ENCODE measurements at regions not wholly inside any gene's neighbourhood (a gene's known extent, or its start where the extent isn't known, plus 50 kb on each side); places are given as distances from the start of the nearest gene placed in this dataset.
"Not testable (repeated sequence)": the region's sequence is repeated elsewhere in the genome, so short reads cannot be mapped to it uniquely, and the experiment has no call there.

DNA sequence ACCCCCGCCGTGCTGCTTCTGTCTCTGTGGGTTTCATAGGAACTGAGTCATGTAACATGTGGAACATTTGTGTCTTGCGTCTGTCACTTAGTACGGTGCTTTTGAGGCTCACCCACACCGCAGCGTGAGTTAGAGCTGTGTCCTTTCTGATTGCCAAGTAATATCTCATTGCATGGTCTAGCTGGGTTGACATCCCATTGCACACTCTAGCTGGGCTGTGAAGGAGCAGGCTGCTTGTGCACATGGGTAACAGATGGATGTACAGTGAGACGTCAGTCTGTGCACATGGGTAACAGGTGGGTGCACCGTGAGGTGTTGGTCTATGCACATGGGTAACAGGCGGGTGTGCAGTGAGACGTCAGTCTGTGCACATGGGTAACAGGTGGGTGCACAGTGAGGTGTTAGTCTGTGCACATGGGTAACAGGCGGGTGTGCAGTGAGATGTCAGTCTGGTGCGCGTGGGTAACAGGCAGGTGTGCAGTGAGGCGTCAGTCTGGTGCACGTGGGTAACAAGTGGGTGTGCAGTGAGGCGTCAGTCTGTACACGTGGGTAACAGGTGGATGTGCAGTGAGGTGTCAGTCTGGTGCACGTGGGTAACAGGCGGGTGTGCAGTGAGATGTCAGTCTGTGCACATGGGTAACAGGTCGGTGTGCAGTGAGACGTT is 58.5 kb upstream of the METTL9 start:
- H3K4me3 ChIP-seq (ENCODE audit: low read depth in 1 of 2, low read length in 1 of 2); H3K9me3 ChIP-seq; H3K27ac ChIP-seq; H3K36me3 ChIP-seq; H3K27me3 ChIP-seq: not testable (repeated sequence)
- peaks cover 10 to 12% of the 10 kb centered on the region in 2 experiments for H3K4me1 ChIP-seq (ENCODE audit: control insufficient read depth in 1 of 2, insufficient read depth in 1 of 2, low read depth in 1 of 2, low read length in 1 of 2)

DNA sequence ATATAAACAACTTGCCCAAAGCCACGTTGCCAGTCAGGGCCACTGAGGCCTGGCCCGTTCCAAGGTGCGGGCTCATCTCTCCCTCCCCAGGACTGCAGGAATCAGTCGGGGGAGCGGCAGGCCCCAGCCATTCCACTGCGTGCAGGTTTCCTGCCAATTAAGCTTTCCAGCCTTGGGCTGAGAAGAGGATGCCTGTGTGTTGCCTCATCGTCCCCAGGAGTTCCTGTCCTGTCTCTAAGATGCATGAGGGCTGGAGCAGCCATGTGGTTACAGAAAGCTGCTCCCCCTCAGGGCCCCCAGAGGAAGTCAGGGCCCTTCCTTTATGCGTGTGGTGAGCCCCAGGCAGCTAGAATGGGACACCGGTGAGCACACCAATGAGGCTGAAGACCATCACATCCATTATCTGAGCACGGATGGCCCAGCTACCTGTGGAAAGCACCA is 57.7 kb upstream of the METTL9 start:
- not testable (repeated sequence) for H3K27me3 ChIP-seq; H3K36me3 ChIP-seq; H3K9me3 ChIP-seq; H3K27ac ChIP-seq; H3K4me3 ChIP-seq (ENCODE audit: low read depth in 1 of 2, low read length in 1 of 2)
- H3K4me1 ChIP-seq (ENCODE audit: control insufficient read depth in 1 of 2, insufficient read depth in 1 of 2, low read depth in 1 of 2, low read length in 1 of 2): peaks cover 10 to 12% of the 10 kb centered on the region in 2 experiments

DNA sequence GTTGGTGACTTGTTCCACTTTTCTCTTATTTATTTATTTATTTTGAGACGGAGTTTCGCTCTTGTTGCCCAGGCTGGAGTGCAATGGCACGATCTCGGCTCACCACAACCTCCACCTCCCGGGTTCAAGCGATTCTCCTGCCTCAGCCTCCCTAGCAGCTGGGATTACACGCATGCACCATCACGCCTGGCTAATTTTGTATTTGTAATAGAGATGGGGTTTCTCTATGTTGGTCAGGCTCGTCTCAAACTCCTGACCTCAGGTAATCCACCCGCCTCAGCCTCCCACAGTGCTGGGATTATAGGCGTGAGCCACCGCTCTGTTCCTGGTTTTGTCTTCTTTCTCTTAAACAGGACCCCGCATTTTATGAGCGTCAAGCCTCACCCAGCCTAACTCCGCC is 57.3 kb upstream of the METTL9 start:
- not testable (repeated sequence) for H3K36me3 ChIP-seq; H3K4me3 ChIP-seq (ENCODE audit: low read depth in 1 of 2, low read length in 1 of 2); H3K27ac ChIP-seq; H3K9me3 ChIP-seq; H3K27me3 ChIP-seq
- peaks cover 10 to 12% of the 10 kb centered on the region in 2 experiments for H3K4me1 ChIP-seq (ENCODE audit: control insufficient read depth in 1 of 2, insufficient read depth in 1 of 2, low read depth in 1 of 2, low read length in 1 of 2)

DNA sequence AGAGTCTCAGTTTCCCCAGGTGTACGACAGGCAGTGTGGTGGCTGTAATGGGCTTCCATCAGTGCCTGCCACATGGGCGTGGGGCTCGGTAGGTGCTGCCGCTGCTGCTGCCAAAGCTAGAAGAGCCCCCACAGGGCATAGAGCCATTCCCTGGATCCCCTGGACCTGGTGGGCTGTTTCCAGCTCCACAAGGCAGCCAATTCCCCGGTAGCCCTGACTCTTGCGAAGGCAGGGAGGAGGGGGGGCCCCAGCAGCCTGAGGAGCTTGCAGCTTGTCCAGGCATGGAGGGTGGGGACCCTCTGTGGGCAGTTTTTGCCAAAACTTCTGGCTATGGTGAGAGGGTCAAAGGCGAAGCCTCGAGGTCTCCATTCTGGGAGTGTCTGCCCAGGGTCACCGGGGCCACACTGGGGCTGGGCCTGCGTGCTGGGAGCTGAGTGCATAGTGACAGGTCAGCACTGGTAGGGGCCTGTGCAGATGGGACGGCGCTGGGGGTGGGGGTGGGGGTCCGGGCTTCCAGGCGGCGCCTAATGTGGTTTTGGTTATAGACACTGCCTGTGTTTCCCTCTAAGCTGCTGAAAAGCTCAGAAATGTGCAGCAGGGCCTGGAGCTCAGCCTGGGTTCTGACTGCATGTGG is 56.8 kb upstream of the METTL9 start:
- H3K27me3 ChIP-seq; H3K4me3 ChIP-seq (ENCODE audit: low read depth in 1 of 2, low read length in 1 of 2); H3K27ac ChIP-seq; H3K36me3 ChIP-seq; H3K9me3 ChIP-seq: not testable (repeated sequence)
- H3K4me1 ChIP-seq (ENCODE audit: control insufficient read depth in 1 of 2, insufficient read depth in 1 of 2, low read depth in 1 of 2, low read length in 1 of 2): peaks cover 10 to 12% of the 10 kb centered on the region in 2 experiments

DNA sequence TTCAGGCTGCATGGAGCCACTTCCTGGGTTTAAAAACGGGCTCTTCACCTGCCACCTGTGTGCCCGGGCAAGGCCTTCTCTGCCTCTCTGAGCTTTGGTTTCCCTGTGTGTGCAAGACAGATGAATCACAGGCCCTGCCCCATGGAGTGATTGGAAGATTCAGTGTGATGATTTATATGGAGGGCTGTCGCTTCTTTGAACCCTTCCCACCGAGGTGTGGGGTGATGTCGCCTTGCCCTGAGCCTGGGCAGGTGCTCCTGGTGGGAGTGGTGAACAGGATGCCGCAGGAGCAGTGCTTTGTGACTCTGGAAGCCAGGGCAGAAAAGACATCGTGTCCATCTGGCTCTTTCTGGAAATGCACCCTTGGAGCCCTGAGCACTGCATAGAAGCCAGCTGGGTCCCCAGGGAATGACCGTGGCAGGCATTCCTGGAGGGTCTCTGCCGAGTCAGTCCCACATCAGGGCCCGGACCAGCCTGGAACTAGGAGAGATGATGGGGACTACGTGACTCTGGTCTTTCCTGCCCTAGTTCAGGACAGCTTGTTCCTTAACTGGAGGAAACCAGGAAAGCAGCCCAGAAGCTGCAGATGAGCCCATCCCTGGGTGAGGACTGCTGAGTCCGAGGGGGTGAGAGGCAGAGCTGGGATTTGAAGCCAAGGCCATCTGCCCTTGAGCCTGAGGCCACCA is 56.1 kb upstream of the METTL9 start:
- not testable (repeated sequence) for H3K36me3 ChIP-seq; H3K4me3 ChIP-seq (ENCODE audit: low read depth in 1 of 2, low read length in 1 of 2); H3K27me3 ChIP-seq; H3K27ac ChIP-seq; H3K9me3 ChIP-seq
- H3K4me1 ChIP-seq (ENCODE audit: control insufficient read depth in 1 of 2, insufficient read depth in 1 of 2, low read depth in 1 of 2, low read length in 1 of 2): peaks cover 10 to 12% of the 10 kb centered on the region in 2 experiments

DNA sequence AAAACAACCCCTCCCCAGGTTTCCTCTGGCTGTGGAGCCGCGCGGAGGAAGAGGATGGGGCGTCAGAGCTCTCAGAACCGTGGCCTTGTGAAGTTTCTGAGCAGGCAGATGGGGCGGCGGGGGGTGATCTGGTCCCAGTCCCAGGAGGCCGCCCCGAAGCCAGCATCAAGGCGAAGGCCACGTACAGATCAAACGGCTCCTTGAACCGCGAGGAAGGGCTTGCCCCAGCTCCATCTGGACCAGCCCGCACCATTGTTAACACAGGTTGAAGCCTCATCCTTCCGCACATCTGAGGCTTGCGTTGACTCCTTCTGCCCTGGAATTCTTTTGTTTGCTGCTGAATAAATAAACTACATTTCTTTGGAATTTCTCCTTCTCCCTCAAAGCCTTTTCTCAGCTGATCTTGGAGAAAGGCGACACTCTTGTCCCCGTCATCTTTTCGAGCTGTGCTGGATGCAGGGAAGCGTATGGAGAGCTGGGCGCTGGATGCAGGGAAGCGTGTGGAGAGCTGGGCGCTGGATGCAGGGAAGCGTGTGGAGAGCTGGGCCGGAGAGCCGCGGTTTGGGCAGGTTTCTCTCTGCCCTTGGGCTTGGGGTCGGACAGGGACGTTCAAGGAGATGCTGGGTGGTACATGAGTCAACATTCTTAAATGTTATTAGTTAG is 53.6 kb upstream of the METTL9 start:
- H3K9me3 ChIP-seq; H3K4me3 ChIP-seq (ENCODE audit: low read depth in 1 of 2, low read length in 1 of 2); H3K27ac ChIP-seq; H3K36me3 ChIP-seq; H3K27me3 ChIP-seq: not testable (repeated sequence)
- peaks cover 9 to 11% of the 10 kb centered on the region in 2 experiments for H3K4me1 ChIP-seq (ENCODE audit: control insufficient read depth in 1 of 2, insufficient read depth in 1 of 2, low read depth in 1 of 2, low read length in 1 of 2)

DNA sequence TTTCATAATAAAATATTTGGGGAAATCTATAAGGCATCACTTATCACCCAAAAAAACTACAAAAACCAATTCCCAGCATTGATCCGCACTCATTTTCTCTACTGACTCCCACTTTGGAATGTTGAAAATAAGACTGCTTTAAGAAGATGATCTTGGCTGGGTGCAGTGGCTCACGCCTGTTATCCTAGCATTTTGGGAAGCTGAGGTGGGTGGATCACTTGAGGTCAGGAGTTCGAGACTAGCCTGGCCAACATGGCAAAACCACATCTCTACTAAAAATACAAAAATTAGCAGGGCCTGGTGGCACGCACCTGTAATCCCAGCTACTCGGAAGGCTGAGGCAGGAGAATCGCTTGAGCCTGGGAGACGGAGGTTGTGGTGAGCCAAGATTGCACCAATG is 50.0 kb upstream of the METTL9 start:
- H3K9me3 ChIP-seq; H3K4me1 ChIP-seq (ENCODE audit: control insufficient read depth in 1 of 2, insufficient read depth in 1 of 2, low read depth in 1 of 2, low read length in 1 of 2); H3K27ac ChIP-seq; H3K27me3 ChIP-seq; H3K36me3 ChIP-seq; H3K4me3 ChIP-seq (ENCODE audit: low read depth in 1 of 2, low read length in 1 of 2): not testable (repeated sequence)
